Thoracic aorta (tissue), 2 donors: ENCODE measurements at regions not wholly inside any gene's neighbourhood (a gene's known extent, or its start where the extent isn't known, plus 50 kb on each side); places are given as distances from the start of the nearest gene placed in this dataset.

Experiments used
- ATAC-seq: fragments of 150-250 bp; one replicate; pipeline ENCODE4 v1.8.0; 2017; ENCODE audit warnings: low read depth; ENCODE audit not compliant: insufficient number of reproducible peaks, low FRiP score
- DNase-seq: peaks from one replicate; pipeline ENCODE4 v3.0.0-alpha.2; 2020; ENCODE audit warnings: low spot score
- H3K27ac ChIP-seq, 2 donors: fragments of 200-600 bp; sonication (generic); 1 replicate in 1 of 2; 2 replicates in 1 of 2; pipeline ENCODE4 v1.5.1; 2016; ENCODE audit warnings: mild to moderate bottlenecking in 2 of 2, moderate library complexity in 2 of 2
- H3K27me3 ChIP-seq: fragments of 200-600 bp; sonication (generic); replicated peaks from 2 replicates; pipeline ENCODE4 v1.6.0; 2016; ENCODE audit warnings: mild to moderate bottlenecking; ENCODE audit not compliant: insufficient read depth
- H3K36me3 ChIP-seq: fragments of 200-600 bp; sonication (generic); one replicate; pipeline ENCODE4 v1.5.1; 2016
- H3K4me1 ChIP-seq, 2 donors: fragments of 200-600 bp; sonication (generic); 1 replicate in 1 of 2; 2 replicates in 1 of 2; pipeline versions ENCODE4 v1.5.1 to v1.6.0; 2016; ENCODE audit warnings: low read depth in 2 of 2, mild to moderate bottlenecking in 1 of 2; ENCODE audit not compliant: control insufficient read depth in 1 of 2
- H3K4me3 ChIP-seq: fragments of 200-600 bp; sonication (generic); 2 replicates; pipeline ENCODE4 v1.5.1; 2016; ENCODE audit warnings: mild to moderate bottlenecking
- H3K9me3 ChIP-seq: fragments of 200-600 bp; sonication (generic); 2 replicates; pipeline ENCODE4 v1.5.1; 2016
- TF ChIP-seq, protein P1 (sequence below): fragments of 200-600 bp; sonication (generic); IDR thresholded peaks from one replicate; pipeline ENCODE4 v1.5.1; 2019; ENCODE audit warnings: antibody characterized with exemption

DNA sequence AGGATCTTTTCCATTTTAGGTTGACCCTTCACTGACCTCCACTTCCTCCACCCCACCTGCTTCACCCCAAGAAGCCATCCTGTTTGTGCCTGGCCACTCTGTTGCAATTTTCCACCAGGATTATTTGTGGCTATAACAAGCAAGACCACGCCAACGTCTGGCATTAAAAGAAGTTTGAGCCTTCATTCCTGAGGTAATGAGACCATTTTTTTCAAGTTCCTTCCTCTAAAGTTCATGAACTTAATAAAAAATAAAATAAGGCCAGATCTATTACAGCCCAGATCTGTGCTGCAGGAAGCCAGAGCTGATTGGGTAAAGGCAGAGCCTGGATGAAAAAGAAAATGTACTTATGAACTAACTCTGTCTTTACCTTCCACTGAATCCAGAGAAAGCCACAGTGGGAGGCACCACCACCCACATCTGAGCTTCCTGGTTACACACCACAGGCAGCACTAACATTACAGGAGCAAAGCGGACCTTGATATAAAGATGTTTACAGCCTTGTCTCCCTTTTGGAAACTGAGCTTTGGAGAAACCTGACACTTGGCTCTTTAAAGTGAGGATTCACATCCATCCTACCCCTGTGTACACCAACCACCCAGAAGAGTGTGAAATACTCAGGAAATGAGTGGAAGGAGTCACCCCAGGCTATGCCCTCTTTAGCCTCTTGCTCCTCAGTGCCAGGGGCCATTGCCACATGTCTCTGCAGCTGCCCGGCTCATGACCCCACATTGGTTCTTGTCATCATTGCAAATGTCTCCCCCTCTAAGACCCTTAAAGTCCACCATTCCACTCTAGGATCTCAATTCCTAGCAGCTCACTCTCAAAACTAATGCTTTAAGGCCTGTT is 293.6 kb downstream of the PLPP3 start:
- Histone ChIP-seq H3K36me3 (no peaks in the 10 kb centered on the region), H3K4me1 (no peaks in the 10 kb centered on the region), H3K4me3 (no peak overlapping the region), H3K27me3 (no peaks in the 10 kb centered on the region), H3K27ac (no peak overlapping the region), H3K9me3 (no peaks in the 10 kb centered on the region)
- no peak for DNase-seq
- TF ChIP-seq, protein P1, sequence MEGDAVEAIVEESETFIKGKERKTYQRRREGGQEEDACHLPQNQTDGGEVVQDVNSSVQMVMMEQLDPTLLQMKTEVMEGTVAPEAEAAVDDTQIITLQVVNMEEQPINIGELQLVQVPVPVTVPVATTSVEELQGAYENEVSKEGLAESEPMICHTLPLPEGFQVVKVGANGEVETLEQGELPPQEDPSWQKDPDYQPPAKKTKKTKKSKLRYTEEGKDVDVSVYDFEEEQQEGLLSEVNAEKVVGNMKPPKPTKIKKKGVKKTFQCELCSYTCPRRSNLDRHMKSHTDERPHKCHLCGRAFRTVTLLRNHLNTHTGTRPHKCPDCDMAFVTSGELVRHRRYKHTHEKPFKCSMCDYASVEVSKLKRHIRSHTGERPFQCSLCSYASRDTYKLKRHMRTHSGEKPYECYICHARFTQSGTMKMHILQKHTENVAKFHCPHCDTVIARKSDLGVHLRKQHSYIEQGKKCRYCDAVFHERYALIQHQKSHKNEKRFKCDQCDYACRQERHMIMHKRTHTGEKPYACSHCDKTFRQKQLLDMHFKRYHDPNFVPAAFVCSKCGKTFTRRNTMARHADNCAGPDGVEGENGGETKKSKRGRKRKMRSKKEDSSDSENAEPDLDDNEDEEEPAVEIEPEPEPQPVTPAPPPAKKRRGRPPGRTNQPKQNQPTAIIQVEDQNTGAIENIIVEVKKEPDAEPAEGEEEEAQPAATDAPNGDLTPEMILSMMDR: no peak
- ATAC-seq: no peak

DNA sequence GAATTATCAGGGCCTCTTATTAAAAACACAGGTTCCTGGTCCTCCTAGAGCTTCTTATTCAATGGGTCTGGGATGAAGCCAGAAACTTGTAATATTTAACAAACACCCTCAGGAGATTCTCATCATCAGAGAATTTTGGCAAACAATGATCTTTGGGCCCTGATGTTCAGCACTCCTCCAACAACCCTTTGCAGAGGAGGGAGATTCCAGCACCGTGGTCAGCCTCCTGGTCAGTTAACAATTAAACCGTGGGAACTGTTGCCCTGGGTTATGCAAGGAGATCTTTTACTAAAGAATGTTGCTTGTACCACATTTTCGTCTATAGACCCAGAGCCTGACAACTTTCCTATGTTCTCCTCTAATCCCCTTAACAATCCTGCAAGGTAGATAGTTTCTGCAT is 294.4 kb downstream of the PLPP3 start:
- Histone ChIP-seq H3K27me3 (no peaks in the 10 kb centered on the region), H3K36me3 (no peaks in the 10 kb centered on the region), H3K4me1 (no peaks in the 10 kb centered on the region), H3K4me3 (no peak overlapping the region), H3K9me3 (no peaks in the 10 kb centered on the region), H3K27ac (no peak overlapping the region)
- ATAC-seq (no peak), DNase-seq (no peak)
- TF ChIP-seq, protein P1: no peak

DNA sequence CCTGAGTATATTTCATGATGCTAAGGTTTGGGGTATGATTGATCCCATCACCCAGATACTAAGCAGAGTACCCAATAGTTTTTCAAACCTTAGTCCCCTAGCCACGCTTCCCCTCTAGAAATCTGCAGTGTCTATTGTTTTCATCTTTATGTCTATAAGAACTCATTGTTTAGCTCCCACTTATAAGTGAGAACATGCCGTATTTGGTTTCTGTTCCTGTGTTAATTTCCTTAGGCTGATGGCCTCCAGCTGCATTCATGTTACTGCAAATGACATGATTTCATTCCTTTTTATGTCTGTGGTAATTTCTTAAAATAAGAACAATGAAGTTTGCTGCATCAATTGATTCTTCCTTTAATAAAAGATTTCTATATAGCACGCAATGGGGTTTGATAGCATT is 301.3 kb downstream of the PLPP3 start:
- H3K36me3 ChIP-seq: no peaks in the 10 kb centered on the region
- no peaks in the 10 kb centered on the region for H3K27me3 ChIP-seq
- no peaks in the 10 kb centered on the region for H3K4me1 ChIP-seq
- no peak for DNase-seq
- ATAC-seq: no peak
- TF ChIP-seq, protein P1: no peak
- no peak overlapping the region for H3K4me3 ChIP-seq
- no peak overlapping the region for H3K27ac ChIP-seq
- H3K9me3 ChIP-seq: no peaks in the 10 kb centered on the region

DNA sequence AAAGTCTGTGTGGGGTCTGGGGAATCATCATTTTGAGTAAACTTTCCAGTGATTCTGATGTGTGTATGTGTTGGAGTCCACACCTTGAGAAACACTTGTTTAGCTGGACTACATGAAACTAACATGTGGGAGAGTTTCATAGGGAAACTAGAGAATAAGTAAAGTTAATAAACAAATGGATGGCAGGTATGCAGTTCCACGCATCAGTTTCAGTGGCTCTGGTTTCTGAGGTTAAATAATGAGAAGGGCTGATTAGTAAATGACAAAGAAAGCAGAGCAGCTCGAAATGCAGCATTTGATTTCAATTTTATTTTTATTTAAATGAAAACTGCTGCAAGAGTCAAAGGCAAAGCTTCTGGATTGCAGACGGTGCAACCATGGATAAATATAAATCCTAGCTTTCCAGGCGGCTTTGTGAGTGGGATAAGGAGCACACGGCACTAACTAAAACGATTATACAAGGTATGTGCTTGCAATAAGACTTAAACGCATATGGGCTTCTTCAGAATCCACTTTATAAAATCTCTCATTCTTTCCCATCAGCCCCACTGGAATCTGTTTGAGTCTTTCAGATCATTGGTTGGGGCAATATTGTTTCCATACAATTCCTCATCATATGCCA is 310.7 kb downstream of the PLPP3 start:
- ATAC-seq: no peak
- TF ChIP-seq, protein P1: no peak
- H3K27ac ChIP-seq: no peak overlapping the region
- H3K9me3 ChIP-seq: no peaks in the 10 kb centered on the region
- peaks cover 0 to 16% of the 10 kb centered on the region in 2 donors for H3K4me1 ChIP-seq
- H3K4me3 ChIP-seq: no peak overlapping the region
- DNase-seq: no peak
- no peaks in the 10 kb centered on the region for H3K36me3 ChIP-seq
- H3K27me3 ChIP-seq: no peaks in the 10 kb centered on the region

DNA sequence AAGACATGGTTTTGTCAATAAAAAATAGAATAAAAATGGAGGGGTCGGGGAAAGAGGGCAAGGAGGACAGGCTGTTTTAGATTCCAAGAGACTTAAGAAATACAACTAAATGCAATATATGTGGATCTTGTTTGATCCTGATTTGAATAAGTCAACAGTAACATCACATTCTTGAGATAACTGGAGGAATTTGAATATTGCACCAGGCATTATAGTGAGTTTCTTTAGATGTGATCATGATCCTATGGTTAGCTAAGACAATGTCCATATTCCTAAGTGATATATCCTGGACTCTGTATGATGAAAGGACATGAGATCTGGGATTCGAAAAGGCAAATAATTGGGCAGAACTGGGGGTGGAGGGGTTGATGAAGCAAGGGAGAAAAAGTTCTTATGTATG is 311.8 kb downstream of the PLPP3 start:
- DNase-seq (no peak), ATAC-seq (no peak)
- no peak overlapping the region for H3K27ac ChIP-seq

More for the DNA sequence above, 311.8 kb downstream of the PLPP3 start:
- no peak overlapping the region for H3K4me3 ChIP-seq
- TF ChIP-seq, protein P1: no peak
- H3K4me1 ChIP-seq: peaks cover 0 to 16% of the 10 kb centered on the region in 2 donors
- no peaks in the 10 kb centered on the region for H3K27me3 ChIP-seq
- no peaks in the 10 kb centered on the region for H3K9me3 ChIP-seq
- H3K36me3 ChIP-seq: no peaks in the 10 kb centered on the region
